Psoas muscle (tissue), 7 donors: ENCODE measurements at regions not wholly inside any gene's neighbourhood (a gene's known extent, or its start where the extent isn't known, plus 50 kb on each side); places are given as distances from the start of the nearest gene placed in this dataset.

Experiments used
- ATAC-seq, 4 donors: fragments of 200-7000 bp; cut with Tn5 transposase; one replicate each; pipeline ENCODE4 v1.9.1; 2020; ENCODE audit warnings: moderate library complexity in 3 of 4, mild to moderate bottlenecking in 2 of 4
- DNase-seq, 2 donors: peaks; one replicate each; pipeline ENCODE4 v3.0.0-alpha.2; 2020
- H3K27ac ChIP-seq: fragments of 200-600 bp; one replicate; pipeline ENCODE4 v1.8.0; 2022
- H3K27me3 ChIP-seq, 3 donors: fragments of 200-600 bp in 1 of 3; one replicate each; pipeline versions ENCODE4 v1.6.1 to v1.8.0; 2013 to 2022; ENCODE audit warnings: low read length in 2 of 3, mild to moderate bottlenecking in 2 of 3, moderate library complexity in 1 of 3; ENCODE audit not compliant: insufficient read depth in 3 of 3
- H3K36me3 ChIP-seq, 2 donors: fragments of 200-600 bp in 1 of 2; one replicate each; pipeline versions ENCODE4 v1.6.1 to v1.8.0; 2013 to 2022; ENCODE audit warnings: low read depth in 1 of 2, mild to moderate bottlenecking in 1 of 2, moderate library complexity in 1 of 2; ENCODE audit not compliant: insufficient read depth in 1 of 2
- H3K4me1 ChIP-seq: fragments of 200-600 bp; one replicate; pipeline ENCODE4 v1.8.0; 2022
- H3K4me3 ChIP-seq: fragments of 200-600 bp; one replicate; pipeline ENCODE4 v1.8.0; 2022; ENCODE audit warnings: mild to moderate bottlenecking
- H3K9me3 ChIP-seq: fragments of 200-600 bp; one replicate; pipeline ENCODE4 v1.8.0; 2022
- CTCF ChIP-seq: fragments of 200-600 bp; IDR thresholded peaks from one replicate; pipeline ENCODE4 v1.8.0; 2022; ENCODE audit warnings: antibody characterized with exemption
- WGBS, 3 donors: extraction: QIAGEN DNeasy Blood & Tissue Kit; methylation state at CpG; one replicate each; pipeline versions ENCODE4 v1.1.6 to v1.1.7; 2013; 5-methylcytosine and 5-hydroxymethylcytosine counted together
- intact Hi-C, 2 donors: fragments of 100-400 bp; cut with DNase I; formaldehyde crosslinking; loops; one replicate each; pipeline versions ENCODE4 v1.11.0 to v1.14.2; 2022
- donor health status: healthy with polysubstance abuse.
- donor health status: DM: no; HTN: no; CAD: no; lungs with moderate emphysema.
- donor health status: Bipolar disorder and iron deficiency.
- donor health status: healthy.
- donor health status: DM: yes; HTN: yes; CAD: no.
- donor health status: DM: no; HTN: no; CAD: no.
- donor health status: DM: yes; HTN: yes; CAD: no.

GRCh38 chr6:3981917-3982316 is 97.0 kb downstream of the FAM217A start:
- Histone ChIP-seq H3K4me1 (peaks cover 6% of the 10 kb centered on the region), H3K27ac (no peak overlapping the region), H3K9me3 (no peaks in the 10 kb centered on the region), H3K36me3 (no peaks in the 10 kb centered on the region), H3K27me3 (no peaks in the 10 kb centered on the region), H3K4me3 (no peak overlapping the region)
- TF ChIP-seq CTCF: no peak
- intact Hi-C loops: no loop called here
- no peak for DNase-seq
- ATAC-seq: no peak

GRCh38 chr6:3983778-3984177 is 95.2 kb downstream of the FAM217A start:
- WGBS, 3 donors: 82 to 89% (median 88%) methylated on average over 2 of the region's 2 CpGs
- no peak overlapping the region for H3K27ac ChIP-seq
- H3K27me3 ChIP-seq: no peaks in the 10 kb centered on the region
- H3K36me3 ChIP-seq: no peaks in the 10 kb centered on the region
- no peak overlapping the region for H3K4me3 ChIP-seq
- H3K9me3 ChIP-seq: no peaks in the 10 kb centered on the region
- peaks cover 11% of the 10 kb centered on the region for H3K4me1 ChIP-seq
- TF ChIP-seq CTCF: no peak
- no peak for ATAC-seq
- intact Hi-C loops: no loop called here
- no peak for DNase-seq

GRCh38 chr6:3984494-3984893 is 94.4 kb downstream of the FAM217A start:
- H3K27me3 ChIP-seq: no peaks in the 10 kb centered on the region
- WGBS, 3 donors: 93 to 97% (median 96%) methylated on average over 5 of the region's 5 CpGs
- no peak for ATAC-seq
- no peaks in the 10 kb centered on the region for H3K9me3 ChIP-seq
- no peak for DNase-seq
- no peak overlapping the region for H3K4me3 ChIP-seq
- H3K27ac ChIP-seq: no peak overlapping the region
- TF ChIP-seq CTCF: no peak
- intact Hi-C loops: no loop called here
- H3K36me3 ChIP-seq: no peaks in the 10 kb centered on the region
- peaks cover 11% of the 10 kb centered on the region for H3K4me1 ChIP-seq

GRCh38 chr6:3986241-3986640 is 92.7 kb downstream of the FAM217A start:
- intact Hi-C loops: loop anchor here in 1 of 2 donors (5.0 kb wide), 2 partner anchors 244 to 709 kb away; no protein-coding TSS in a partner anchor
- WGBS, 3 donors: 89 to 95% (median 93%) methylated on average over 2 of the region's 3 CpGs
- peaks cover 17% of the 10 kb centered on the region for H3K4me1 ChIP-seq
- no peak for DNase-seq
- ATAC-seq: peak in 2 of 4 donors; percentile 38 to 53
- H3K4me3 ChIP-seq: no peak overlapping the region
- H3K27ac ChIP-seq: no peak overlapping the region
- H3K9me3 ChIP-seq: no peaks in the 10 kb centered on the region
- no peaks in the 10 kb centered on the region for H3K36me3 ChIP-seq
- H3K27me3 ChIP-seq: no peaks in the 10 kb centered on the region
- TF ChIP-seq CTCF: no peak

GRCh38 chr6:3987053-3987452 is 91.9 kb downstream of the FAM217A start:
- intact Hi-C loops: loop anchor here in 1 of 2 donors (5.0 kb wide), 2 partner anchors 245 to 710 kb away; no protein-coding TSS in a partner anchor
- ATAC-seq: no peak
- 45 to 63% (median 52%) methylated on average over 3 of the region's 3 CpGs for WGBS, 3 donors
- Histone ChIP-seq H3K9me3 (no peaks in the 10 kb centered on the region), H3K27me3 (no peaks in the 10 kb centered on the region), H3K36me3 (no peaks in the 10 kb centered on the region), H3K27ac (no peak overlapping the region), H3K4me3 (no peak overlapping the region), H3K4me1 (peaks cover 17% of the 10 kb centered on the region)
- TF ChIP-seq CTCF: no peak
- no peak for DNase-seq
